ENCODE measurements at regions not wholly inside any gene's neighbourhood (a gene's known extent, or its start where the extent isn't known, plus 50 kb on each side); places are given as distances from the start of the nearest gene placed in this dataset.
"Not testable (repeated sequence)": the region's sequence is repeated elsewhere in the genome, so short reads cannot be mapped to it uniquely, and the experiment has no call there.

DNA sequence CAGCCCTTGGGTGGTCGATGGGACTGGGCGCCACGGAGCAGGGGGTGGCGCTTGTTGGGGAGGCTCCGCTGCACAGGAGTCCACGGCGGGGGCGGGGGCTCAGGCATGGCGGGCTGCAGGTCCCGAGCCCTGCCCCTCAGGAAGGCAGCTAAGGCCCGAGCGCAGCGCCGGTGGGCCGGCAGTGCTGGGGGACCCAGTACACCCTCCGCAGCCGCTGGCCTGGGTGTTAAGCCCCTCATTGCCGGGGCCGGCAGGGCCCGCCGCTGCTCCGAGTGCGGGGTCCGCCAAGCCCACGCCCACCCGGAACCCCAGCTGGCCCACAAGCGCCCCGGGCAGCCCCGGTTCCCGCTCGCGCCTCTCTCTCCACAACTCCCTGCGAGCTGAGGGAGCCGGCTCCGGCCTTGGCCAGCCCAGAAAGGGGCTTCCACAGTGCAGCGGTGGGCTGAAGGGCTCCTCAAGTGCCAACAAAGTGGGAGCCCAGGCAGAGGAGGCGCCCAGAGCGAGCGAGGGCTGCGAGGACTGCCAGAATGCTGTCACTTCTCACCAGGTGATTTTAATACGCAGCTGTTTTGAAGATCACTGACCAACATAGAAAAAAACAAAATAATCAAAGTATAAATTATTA, 66.1 kb upstream of the NDST4 start:
- ATAC-seq; intact Hi-C loops (cut with micrococcal nuclease): not testable (repeated sequence)
- DNase-seq, result peak; percentile 26

- ATAC-seq; DNase-seq; intact Hi-C loops (cut with micrococcal nuclease): not testable (repeated sequence)
These were observed 65.3 kb upstream of the NDST4 start for GRCh38 chr4:115178687-115179086.

DNA sequence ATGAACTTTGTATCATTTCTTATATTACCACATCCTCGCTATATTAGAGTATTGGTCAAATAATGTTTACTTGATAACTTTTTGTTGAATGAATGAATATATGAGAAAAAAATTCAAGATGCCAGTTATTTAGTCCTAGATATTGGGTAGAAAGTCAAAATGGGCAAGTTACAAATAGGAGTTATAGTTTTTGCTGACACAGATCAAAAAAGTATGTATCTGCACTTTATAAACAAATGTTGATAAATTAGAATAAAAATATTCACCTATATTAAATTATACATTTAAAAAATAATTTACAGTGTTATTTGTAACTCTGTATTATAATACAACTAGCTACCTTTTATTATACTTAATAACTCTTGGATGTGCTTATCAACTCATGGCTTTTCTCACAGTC, 57.8 kb upstream of the NDST4 start:
- intact Hi-C loops (cut with micrococcal nuclease), result no loop called here
- ATAC-seq, result no peak
- no peak for DNase-seq

DNA sequence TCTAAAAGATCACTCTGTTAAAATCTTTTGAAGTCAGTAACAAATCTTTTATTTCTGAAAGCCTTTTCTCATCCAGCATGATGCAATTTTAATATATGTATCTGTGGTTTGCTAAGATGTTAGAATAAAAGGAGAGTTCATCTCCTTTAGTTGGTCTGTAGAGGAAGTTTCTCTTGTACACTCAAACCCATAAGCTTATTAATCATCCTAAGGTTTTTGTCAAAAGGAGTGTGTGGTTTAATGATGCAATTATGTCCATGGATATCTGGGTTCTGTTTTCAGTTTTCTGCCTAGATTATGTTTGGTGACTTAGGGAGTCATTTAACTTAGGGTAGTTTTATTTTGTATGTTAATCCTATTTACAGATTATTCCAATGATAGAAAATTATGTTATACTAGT, 52.1 kb upstream of the NDST4 start:
- DNase-seq (no peak), ATAC-seq (no peak)
- intact Hi-C loops (cut with micrococcal nuclease), result no loop called here
